GM12891 (cell line): ENCODE measurements at regions not wholly inside any gene's neighbourhood (a gene's known extent, or its start where the extent isn't known, plus 50 kb on each side); places are given as distances from the start of the nearest gene placed in this dataset.
A peak's percentile ranks its signal among the peaks of the same experiment; 100 is the strongest.

Source experiments
- DNase-seq: peaks from one replicate; pipeline ENCODE4 v3.0.0; 2011; ENCODE audit warnings: low spot score; ENCODE audit not compliant: insufficient read length
- FAIRE-seq: peaks from 2 replicates; lab custom pipeline; 2011; peaks lifted over from hg19 to GRCh38; lab: Jason Lieb, UNC
- PAX5 ChIP-seq: IDR thresholded peaks from 2 replicates; pipeline ENCODE4 v1.6.1; 2011; ENCODE audit warnings: low read length, moderate library complexity, mild to moderate bottlenecking; ENCODE audit not compliant: insufficient read depth, severe bottlenecking
- POLR2A ChIP-seq: IDR thresholded peaks from 2 replicates; pipeline ENCODE4 v1.6.1; 2011; ENCODE audit warnings: low read depth, low read length, control low read depth
- POLR2AphosphoS5 ChIP-seq: IDR thresholded peaks from 2 replicates; pipeline ENCODE4 v1.6.1; 2011; ENCODE audit warnings: low read depth, low read length, control low read depth
- POU2F2 ChIP-seq: IDR thresholded peaks from 2 replicates; pipeline ENCODE4 v1.6.1; 2011; ENCODE audit warnings: low read depth, mild to moderate bottlenecking, control low read depth, low read length, moderate library complexity
- SPI1 ChIP-seq: IDR thresholded peaks from 2 replicates; pipeline ENCODE4 v1.6.1; 2011; ENCODE audit warnings: low read depth, low read length, control low read depth
- TAF1 ChIP-seq: IDR thresholded peaks from 2 replicates; pipeline ENCODE4 v1.6.1; 2011; ENCODE audit warnings: low read depth, low read length, control low read depth

- TF ChIP-seq POLR2AphosphoS5 (no peak), POU2F2 (no peak), SPI1 (no peak), PAX5 (no peak), POLR2A (no peak), TAF1 (no peak)
- FAIRE-seq (peak; percentile 59), DNase-seq (no peak)
These were observed 160.8 kb upstream of the TNFAIP3 start for GRCh38 chr6:137706083-137706750.

DNA sequence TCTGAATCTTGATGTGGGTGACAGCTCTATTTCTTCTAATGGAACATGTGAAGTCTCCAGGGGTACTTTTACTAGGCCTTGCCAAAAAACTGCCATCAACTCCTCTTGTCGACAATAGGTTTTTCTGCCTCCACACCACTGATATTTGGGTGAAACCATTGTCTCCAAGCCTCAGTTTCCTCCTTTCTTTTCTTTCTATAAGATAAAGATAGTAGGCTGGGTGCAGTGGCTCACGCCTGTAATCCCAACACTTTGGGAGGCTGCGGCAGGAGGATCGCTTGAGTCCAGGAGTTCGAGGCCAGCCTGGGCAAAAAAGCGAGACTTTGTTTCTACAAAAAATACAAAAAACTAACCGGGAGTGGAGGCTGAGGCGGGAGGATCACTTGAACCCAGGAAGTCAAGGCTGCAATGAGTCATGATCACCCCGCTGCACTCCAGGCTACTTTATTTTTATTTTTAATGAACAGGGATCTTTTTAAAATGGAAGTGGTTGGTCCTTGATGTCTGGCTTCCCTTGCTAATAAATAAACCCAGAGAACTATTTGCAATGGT, 159.9 kb upstream of the TNFAIP3 start:
- FAIRE-seq (no peak), DNase-seq (no peak)
- no peak for TF ChIP-seq POU2F2
- no peak for TF ChIP-seq SPI1
- no peak for TF ChIP-seq POLR2AphosphoS5
- no peak for TF ChIP-seq TAF1
- no peak for TF ChIP-seq POLR2A
- no peak for TF ChIP-seq PAX5

- no peak for TF ChIP-seq PAX5
- no peak for TF ChIP-seq TAF1
- TF ChIP-seq POU2F2, result 0 out of 2 replicates have a peak, but pooled peaks have one; percentile 33
- TF ChIP-seq SPI1, result peak; percentile 76
- FAIRE-seq (peak; percentile 91), DNase-seq (peak; percentile 25)
These were observed 159.3 kb upstream of the TNFAIP3 start for GRCh38 chr6:137707590-137708360.

- TF ChIP-seq TAF1 (no peak), POLR2A (no peak), POLR2AphosphoS5 (no peak), POU2F2 (no peak), PAX5 (no peak), SPI1 (no peak)
- no peak for DNase-seq
- FAIRE-seq, result no peak
These were observed 158.6 kb upstream of the TNFAIP3 start for GRCh38 chr6:137708481-137708880.

GRCh38 chr6:137709424-137710236, 157.4 kb upstream of the TNFAIP3 start:
- DNase-seq (no peak), FAIRE-seq (no peak)
- TF ChIP-seq TAF1, result no peak
- no peak for TF ChIP-seq PAX5
- TF ChIP-seq POLR2AphosphoS5, result no peak
- no peak for TF ChIP-seq POU2F2
- TF ChIP-seq POLR2A, result no peak
- TF ChIP-seq SPI1, result no peak

DNA sequence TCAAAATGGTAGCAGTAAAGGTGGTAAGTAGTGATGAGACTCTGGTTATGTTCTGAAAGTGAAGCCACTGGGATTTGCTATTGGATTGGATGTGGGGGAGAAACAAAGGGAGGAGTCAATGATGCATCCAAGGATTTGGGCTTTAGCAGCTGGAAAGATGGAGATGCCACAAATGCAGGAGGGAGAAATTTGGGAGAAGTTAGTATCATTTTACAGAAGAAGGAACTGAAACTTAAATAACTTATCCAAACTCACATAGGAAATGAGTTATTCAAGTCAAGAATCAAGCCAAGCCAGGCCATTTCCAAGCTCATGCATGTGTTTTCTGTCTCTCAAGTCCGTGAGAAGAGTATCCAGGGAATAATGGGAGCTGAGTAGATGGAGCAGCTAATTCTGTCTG, 155.1 kb upstream of the TNFAIP3 start:
- FAIRE-seq (peak; percentile 52), DNase-seq (no peak)
- TF ChIP-seq TAF1 (no peak), POLR2A (no peak), POLR2AphosphoS5 (no peak), SPI1 (peak; percentile 91), PAX5 (no peak)

- no peak for DNase-seq
- TF ChIP-seq POLR2A (no peak), PAX5 (no peak), POU2F2 (no peak), POLR2AphosphoS5 (no peak), SPI1 (no peak), TAF1 (no peak)
- no peak for FAIRE-seq
These were observed 154.5 kb upstream of the TNFAIP3 start for GRCh38 chr6:137712587-137712986.

- FAIRE-seq (no peak), DNase-seq (no peak)
- TF ChIP-seq SPI1 (no peak), PAX5 (no peak), POLR2A (no peak), TAF1 (no peak), POU2F2 (no peak)
These were observed 151.4 kb upstream of the TNFAIP3 start for GRCh38 chr6:137715589-137716045.
